GM13976 (cell line): ENCODE measurements at regions not wholly inside any gene's neighbourhood (a gene's known extent, or its start where the extent isn't known, plus 50 kb on each side); places are given as distances from the start of the nearest gene placed in this dataset.

Source experiments
- DNase-seq: peaks from one replicate; pipeline ENCODE4 v3.0.0; 2012; ENCODE audit warnings: low spot score
- CTCF ChIP-seq: IDR thresholded peaks from 2 replicates; pipeline ENCODE4 v1.5.1; 2012; ENCODE audit warnings: borderline replicate concordance, mild to moderate bottlenecking; ENCODE audit not compliant: insufficient read depth; ENCODE audit errors: extremely low read depth, missing control alignments, control extremely low read depth
- in situ Hi-C: fragments of 300-500 bp; cut with MboI; formaldehyde crosslinking; loops from one replicate; pipeline ENCODE4 v1.12.0; 2022; ENCODE audit warnings: low sequenced_read_pairs, mixed read lengths, inconsistent platforms; ENCODE audit not compliant: unreplicated experiment

GRCh38 chr4:123743848-123744247 is 347.3 kb downstream of the SPRY1 start:
- in situ Hi-C loops: no loop called here

GRCh38 chr4:123744664-123745290 is 348.2 kb downstream of the SPRY1 start:
- DNase-seq: no peak
- TF ChIP-seq CTCF: no peak
- in situ Hi-C loops: no loop called here

More at GRCh38 chr4:123743848-123744247, 347.3 kb downstream of the SPRY1 start:
- no peak for TF ChIP-seq CTCF
- no peak for DNase-seq

- in situ Hi-C loops: no loop called here
- no peak for TF ChIP-seq CTCF
- no peak for DNase-seq
Observed at GRCh38 chr4:123747016-123747415, 350.4 kb downstream of the SPRY1 start.

- no peak for TF ChIP-seq CTCF
Observed at GRCh38 chr4:123748806-123749205, 352.2 kb downstream of the SPRY1 start.

GRCh38 chr4:123749383-123749782 is 352.8 kb downstream of the SPRY1 start:
- in situ Hi-C loops: no loop called here
- TF ChIP-seq CTCF: no peak
- DNase-seq: no peak

More at GRCh38 chr4:123748806-123749205, 352.2 kb downstream of the SPRY1 start:
- DNase-seq: no peak
- in situ Hi-C loops: no loop called here

GRCh38 chr4:123750044-123750443 is 353.4 kb downstream of the SPRY1 start:
- TF ChIP-seq CTCF: no peak
- in situ Hi-C loops: loop anchor here (25.0 kb wide), 1 partner anchor 512 kb away; no protein-coding TSS in a partner anchor
- DNase-seq: no peak

- DNase-seq: no peak
- TF ChIP-seq CTCF: no peak
- in situ Hi-C loops: loop anchor here (25.0 kb wide), 1 partner anchor 507 kb away; no protein-coding TSS in a partner anchor
Observed at GRCh38 chr4:123755655-123756054, 359.1 kb downstream of the SPRY1 start.
